H1 (cell line): ENCODE measurements at regions not wholly inside any gene's neighbourhood (a gene's known extent, or its start where the extent isn't known, plus 50 kb on each side); places are given as distances from the start of the nearest gene placed in this dataset.

Experiments
- CTCF ChIA-PET: fragments of 300-600 bp; sonication (Branson Sonifier 250); formaldehyde crosslinking; loops from one replicate; lab custom pipeline; 2021; ENCODE audit not compliant: partially characterized antibody; lab: Charles Lee
- POLR2A ChIA-PET: fragments of 300-600 bp; sonication (Branson Sonifier 250); formaldehyde crosslinking; loops from one replicate; lab custom pipeline; 2021; ENCODE audit warnings: inconsistent platforms; ENCODE audit not compliant: partially characterized antibody; lab: Charles Lee
- DNase-seq, 2 experiments: peaks; one replicate each; pipeline versions ENCODE4 v3.0.0 to v3.0.0-alpha.2; 2010 to 2022; ENCODE audit warnings: low spot score in 2 of 2, low read depth in 1 of 2, mixed read lengths in 1 of 2
- FAIRE-seq: peaks from 2 replicates; lab custom pipeline; 2011; peaks lifted over from hg19 to GRCh38; lab: Jason Lieb, UNC
- H2AFZ ChIP-seq: 2 replicates; pipeline ENCODE4 v1.8.1; 2012; ENCODE audit warnings: low read length, inconsistent platforms
- H2AK5ac ChIP-seq: 2 replicates; pipeline ENCODE4 v1.6.1; 2013; ENCODE audit warnings: low read depth, low read length
- H2BK120ac ChIP-seq: replicated peaks from 2 replicates; pipeline ENCODE3; 2013; ENCODE audit warnings: low read depth, low read length, inconsistent platforms
- H2BK12ac ChIP-seq: 2 replicates; pipeline ENCODE4 v1.6.1; 2013; ENCODE audit warnings: low read depth, low read length
- H2BK15ac ChIP-seq: 2 replicates; pipeline ENCODE4 v1.6.1; 2013; ENCODE audit warnings: low read length
- H2BK20ac ChIP-seq: 2 replicates; pipeline ENCODE4 v1.6.1; 2013; ENCODE audit warnings: low read length
- H2BK5ac ChIP-seq: 2 replicates; pipeline ENCODE4 v1.6.1; 2013; ENCODE audit warnings: low read depth, low read length
- H3K14ac ChIP-seq: 2 replicates; pipeline ENCODE4 v1.6.1; 2013; ENCODE audit warnings: inconsistent platforms; ENCODE audit not compliant: insufficient read length
- H3K18ac ChIP-seq: 2 replicates; pipeline ENCODE4 v1.6.1; 2013; ENCODE audit warnings: low read length; ENCODE audit errors: extremely low read depth
- H3K23ac ChIP-seq: 2 replicates; pipeline ENCODE4 v1.6.1; 2013; ENCODE audit warnings: inconsistent platforms; ENCODE audit not compliant: insufficient read length
- H3K23me2 ChIP-seq: 2 replicates; pipeline ENCODE4 v1.6.1; 2013; ENCODE audit warnings: low read depth, low read length
- H3K27ac ChIP-seq: 2 replicates; pipeline ENCODE4 v1.6.1; 2011; ENCODE audit warnings: low read depth, low read length, inconsistent platforms
- H3K27me3 ChIP-seq, 4 experiments: replicated peaks in 1 of 4; 1 replicate in 1 of 4; 2 replicates in 3 of 4; pipeline versions ENCODE4 v1.6.1 to v1.8.1; 2011 to 2013; ENCODE audit warnings: low read length in 3 of 4, mild to moderate bottlenecking in 3 of 4, inconsistent platforms in 2 of 4, mixed read lengths in 2 of 4, moderate library complexity in 1 of 4; ENCODE audit not compliant: control insufficient read depth in 3 of 4, insufficient read depth in 3 of 4; ENCODE audit errors: extremely low read depth in 1 of 4
- H3K36me3 ChIP-seq, 4 experiments: 2 replicates each; pipeline versions ENCODE4 v1.6.1 to v1.8.1; 2011 to 2013; ENCODE audit warnings: mild to moderate bottlenecking in 4 of 4, low read length in 3 of 4, moderate library complexity in 2 of 4, control low read depth in 1 of 4, inconsistent platforms in 1 of 4; ENCODE audit not compliant: insufficient read depth in 4 of 4, control insufficient read depth in 2 of 4
- H3K4ac ChIP-seq: replicated peaks from 2 replicates; pipeline ENCODE3; 2013; ENCODE audit warnings: low read length, low read depth, mixed read lengths, inconsistent platforms; ENCODE audit not compliant: insufficient read length
- H3K4me1 ChIP-seq, 4 experiments: replicated peaks in 1 of 4; 1 replicate in 1 of 4; 2 replicates in 3 of 4; pipeline versions ENCODE4 v1.6.1 to v1.8.1; 2011 to 2013; ENCODE audit warnings: low read length in 3 of 4, inconsistent platforms in 2 of 4, mixed read lengths in 1 of 4; ENCODE audit not compliant: insufficient read depth in 4 of 4, control insufficient read depth in 3 of 4
- H3K4me2 ChIP-seq, 2 experiments: 2 replicates each; pipeline versions ENCODE4 v1.6.1 to v1.8.1; 2011 to 2013; ENCODE audit warnings: low read depth in 2 of 2, low read length in 2 of 2, control low read depth in 1 of 2, inconsistent platforms in 1 of 2, mild to moderate bottlenecking in 1 of 2; ENCODE audit not compliant: insufficient read depth in 1 of 2
- H3K4me3 ChIP-seq, 4 experiments: fragments of 200-600, 300-600 bp in 1 of 4; sonication (generic), shearing (Covaris generic), sonication (Bioruptor Twin) in 1 of 4; 2 replicates each; pipeline versions ENCODE4 v1.5.1 to v1.8.1; 2011 to 2016; ENCODE audit warnings: low read length in 4 of 4, low read depth in 3 of 4, control low read depth in 2 of 4, inconsistent platforms in 2 of 4, mild to moderate bottlenecking in 2 of 4, mixed read lengths in 1 of 4, moderate library complexity in 1 of 4; ENCODE audit not compliant: insufficient read depth in 2 of 4; ENCODE audit errors: extremely low read depth in 1 of 4
- H3K56ac ChIP-seq: replicated peaks from 2 replicates; pipeline ENCODE3; 2013; ENCODE audit warnings: low read depth, mild to moderate bottlenecking, mixed read lengths, low read length, inconsistent platforms; ENCODE audit not compliant: insufficient read length
- H3K79me1 ChIP-seq: 2 replicates; pipeline ENCODE4 v1.6.1; 2013; ENCODE audit warnings: low read depth, low read length, control low read depth
- H3K79me2 ChIP-seq, 2 experiments: 2 replicates each; pipeline versions ENCODE4 v1.6.1 to v1.8.1; 2012 to 2013; ENCODE audit warnings: low read length in 2 of 2, mild to moderate bottlenecking in 2 of 2, inconsistent platforms in 1 of 2; ENCODE audit not compliant: insufficient read depth in 2 of 2, control insufficient read depth in 1 of 2
- H3K9ac ChIP-seq, 4 experiments: replicated peaks in 1 of 4; 1 replicate in 1 of 4; 2 replicates in 3 of 4; pipeline versions ENCODE4 v1.6.1 to v1.8.1; 2011 to 2013; ENCODE audit warnings: low read depth in 3 of 4, low read length in 3 of 4, control low read depth in 2 of 4, mild to moderate bottlenecking in 2 of 4, moderate library complexity in 2 of 4, inconsistent platforms in 1 of 4; ENCODE audit errors: extremely low read depth in 1 of 4
- H3K9me3 ChIP-seq, 2 experiments: 2 replicates each; pipeline versions ENCODE4 v1.6.1 to v1.8.1; 2012 to 2013; ENCODE audit warnings: mild to moderate bottlenecking in 2 of 2, moderate library complexity in 2 of 2, control low read depth in 1 of 2, inconsistent platforms in 1 of 2, low read depth in 1 of 2, low read length in 1 of 2, mixed read lengths in 1 of 2; ENCODE audit not compliant: insufficient read depth in 2 of 2
- H4K20me1 ChIP-seq, 2 experiments: replicated peaks in 1 of 2; 2 replicates each; pipeline versions ENCODE3 to v1.8.1; 2011 to 2013; ENCODE audit warnings: inconsistent platforms in 2 of 2, low read length in 2 of 2, mild to moderate bottlenecking in 1 of 2; ENCODE audit not compliant: insufficient read depth in 2 of 2, control insufficient read depth in 1 of 2
- H4K5ac ChIP-seq: 2 replicates; pipeline ENCODE4 v1.6.1; 2013; ENCODE audit warnings: low read length, low read depth, mixed read lengths, inconsistent platforms; ENCODE audit not compliant: insufficient read length
- H4K8ac ChIP-seq: 2 replicates; pipeline ENCODE4 v1.8.0; 2013; ENCODE audit warnings: mild to moderate bottlenecking, moderate library complexity, low read length, inconsistent platforms; ENCODE audit not compliant: insufficient read depth; ENCODE audit errors: extremely low read depth
- H4K91ac ChIP-seq: replicated peaks from 2 replicates; pipeline ENCODE3; 2013; ENCODE audit warnings: low read length, mixed read lengths, inconsistent platforms; ENCODE audit not compliant: insufficient read length
- JUND ChIP-seq: IDR thresholded peaks from 2 replicates; pipeline ENCODE4 v1.6.1; 2011; ENCODE audit warnings: mild to moderate bottlenecking, improper control_type of control experiment, low read length
- SIRT6 ChIP-seq: IDR thresholded peaks from one replicate; pipeline ENCODE4 v1.7.1; 2012; ENCODE audit warnings: low read length, inconsistent platforms
- WGBS, 2 experiments: shearing (Covaris generic) in 1 of 2; methylation state at CpG; one replicate each; pipeline versions ENCODE4 v1.1.6 to v1.1.7; 2013 to 2015; ENCODE audit warnings: low lambda C conversion rate in 2 of 2, mixed read lengths in 2 of 2, inconsistent platforms in 1 of 2, low coverage in 1 of 2, missing lambda C conversion rate in 1 of 2; ENCODE audit not compliant: insufficient replicate concordance in 2 of 2, insufficient coverage in 1 of 2, insufficient read length in 1 of 2; ENCODE audit errors: extremely low coverage in 1 of 2, missing lambda C conversion rate in 1 of 2; 5-methylcytosine and 5-hydroxymethylcytosine counted together

DNA sequence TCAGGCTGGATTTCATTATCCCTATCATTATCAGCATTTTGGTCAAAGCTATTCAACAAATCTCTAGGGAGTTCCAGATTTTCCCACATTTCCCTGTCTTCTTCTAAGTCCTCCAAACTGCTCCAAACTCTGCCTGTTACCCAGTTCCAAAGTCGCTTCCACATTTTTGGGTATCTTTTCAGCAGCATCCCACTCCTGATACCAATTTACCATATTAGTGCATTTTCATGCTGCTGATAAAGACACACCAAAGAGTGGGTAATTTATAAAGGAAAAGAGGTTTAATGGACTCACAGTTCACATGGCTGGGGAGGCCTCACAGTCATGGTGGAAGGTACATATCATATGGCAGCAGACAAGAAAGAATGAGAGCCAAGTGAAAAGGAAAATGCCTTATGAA is 132.8 kb upstream of the SLC7A11 start:
- Histone ChIP-seq H3K9me3 (peaks cover 6 to 7% of the 10 kb centered on the region in 2 experiments; a peak in 2 of 4 replicates), H3K18ac (no peak overlapping the region), H3K36me3 (no peaks in the 10 kb centered on the region), H2BK5ac (no peak overlapping the region), H3K23me2 (no peaks in the 10 kb centered on the region), H3K27ac (no peak overlapping the region), H2AFZ (no peak overlapping the region), H3K27me3 (no peaks in the 10 kb centered on the region), H4K5ac (no peak overlapping the region), H3K4me3 (no peak overlapping the region), H2AK5ac (no peak overlapping the region), H3K4ac (no peak overlapping the region), H2BK15ac (no peak overlapping the region), H3K79me1 (no peaks in the 10 kb centered on the region), H4K20me1 (no peaks in the 10 kb centered on the region), H3K4me2 (no peak overlapping the region), H2BK20ac (no peak overlapping the region), H3K56ac (no peak overlapping the region), H4K91ac (no peak overlapping the region), H3K4me1 (no peaks in the 10 kb centered on the region), H4K8ac (no peak overlapping the region), H3K23ac (no peak overlapping the region), H3K14ac (no peak overlapping the region), H2BK120ac (no peak overlapping the region), H3K9ac (no peak overlapping the region), H3K79me2 (no peaks in the 10 kb centered on the region), H2BK12ac (no peak overlapping the region)
- DNase-seq (no peak), FAIRE-seq (no peak)
- ChIA-PET CTCF (no interaction called here), POLR2A (no interaction called here)
- WGBS, 2 experiments = 90% methylated on average over 1 of the region's 1 CpG; no CpG with 5 or more reads in 1 of the 2 experiments
- TF ChIP-seq JUND (no peak), SIRT6 (no peak)
